ENCODE measurements at regions not wholly inside any gene's neighbourhood (a gene's known extent, or its start where the extent isn't known, plus 50 kb on each side); places are given as distances from the start of the nearest gene placed in this dataset.
"Not testable (repeated sequence)": the region's sequence is repeated elsewhere in the genome, so short reads cannot be mapped to it uniquely, and the experiment has no call there.

GRCh38 chr5:97544240-97544639 lies 361.2 kb upstream of the RIOK2 start:
- no peak for DNase-seq (ENCODE audit: low spot score)

- DNase-seq (ENCODE audit: low spot score): peak; percentile 29
Observed at GRCh38 chr5:97544678-97545077, 361.6 kb upstream of the RIOK2 start.

GRCh38 chr5:97545446-97545845 lies 362.4 kb upstream of the RIOK2 start:
- DNase-seq (ENCODE audit: low spot score): no peak

GRCh38 chr5:97545886-97546535 lies 363.0 kb upstream of the RIOK2 start:
- DNase-seq (ENCODE audit: low spot score): peak; percentile 56

GRCh38 chr5:97547430-97547829 lies 364.4 kb upstream of the RIOK2 start:
- DNase-seq (ENCODE audit: low spot score): no peak

GRCh38 chr5:97547999-97548738 lies 365.1 kb upstream of the RIOK2 start:
- DNase-seq (ENCODE audit: low spot score): no peak

- no peak for DNase-seq (ENCODE audit: low spot score)
Observed at GRCh38 chr5:97548739-97549080, 365.7 kb upstream of the RIOK2 start.

- DNase-seq (ENCODE audit: low spot score): no peak
Observed at GRCh38 chr5:97549496-97549895, 366.4 kb upstream of the RIOK2 start.

GRCh38 chr5:97550164-97550563 lies 367.1 kb upstream of the RIOK2 start:
- DNase-seq (ENCODE audit: low spot score): peak; percentile 79

- no peak for DNase-seq (ENCODE audit: low spot score)
Observed at GRCh38 chr5:97550818-97551217, 367.8 kb upstream of the RIOK2 start.

- DNase-seq (ENCODE audit: low spot score): no peak
Observed at GRCh38 chr5:97553604-97554452, 370.8 kb upstream of the RIOK2 start.

GRCh38 chr5:97554977-97555643 lies 372.1 kb upstream of the RIOK2 start:
- peak; percentile 37 for DNase-seq (ENCODE audit: low spot score)

GRCh38 chr5:97555644-97555981 lies 372.6 kb upstream of the RIOK2 start:
- no peak for DNase-seq (ENCODE audit: low spot score)

- DNase-seq (ENCODE audit: low spot score): no peak
Observed at GRCh38 chr5:97559827-97560598, 377.0 kb upstream of the RIOK2 start.

GRCh38 chr5:97560599-97560993 lies 377.5 kb upstream of the RIOK2 start:
- DNase-seq (ENCODE audit: low spot score): no peak

GRCh38 chr5:97563050-97563657 lies 380.1 kb upstream of the RIOK2 start:
- DNase-seq (ENCODE audit: low spot score): no peak

GRCh38 chr5:97568382-97568781 lies 385.3 kb upstream of the RIOK2 start:
- DNase-seq (ENCODE audit: low spot score): no peak

- no peak for DNase-seq (ENCODE audit: low spot score)
Observed at GRCh38 chr5:97570242-97570641, 387.2 kb upstream of the RIOK2 start.

GRCh38 chr5:97575322-97575721 lies 392.3 kb upstream of the RIOK2 start:
- no peak for DNase-seq (ENCODE audit: low spot score)

- DNase-seq (ENCODE audit: low spot score): no peak
Observed at GRCh38 chr5:97576956-97577355, 393.9 kb upstream of the RIOK2 start.

- DNase-seq (ENCODE audit: low spot score): not testable (repeated sequence)
Observed at GRCh38 chr5:97579977-97580376, 396.9 kb upstream of the RIOK2 start.

All from RKO (cell line).